ENCODE measurements at regions not wholly inside any gene's neighbourhood (a gene's known extent, or its start where the extent isn't known, plus 50 kb on each side); places are given as distances from the start of the nearest gene placed in this dataset.

DNA sequence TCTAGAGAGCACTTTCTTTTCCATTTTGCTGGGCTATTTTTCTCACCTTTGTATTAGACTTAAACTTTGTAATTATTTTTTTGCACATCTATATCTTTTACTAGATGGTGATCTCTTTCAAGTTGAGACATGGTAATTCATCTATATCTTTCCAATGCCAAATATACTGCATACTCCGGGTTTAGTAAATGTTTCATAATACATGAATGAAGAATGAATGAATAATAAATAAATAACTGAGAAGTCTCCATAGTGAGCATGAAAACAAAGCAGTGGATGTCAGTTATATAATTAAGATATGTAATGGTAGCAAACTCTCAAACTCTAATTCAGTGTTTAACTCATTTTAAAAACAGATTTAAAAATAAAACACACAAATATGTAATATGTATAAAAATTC, 342.5 kb upstream of the KITLG start:
- Histone ChIP-seq H3K4me3 (ENCODE audit: low read depth, low read length) (no peak overlapping the region), H3K27me3 (replicated peaks; ENCODE audit: control insufficient read depth, insufficient read depth, low read length) (no peaks in the 10 kb centered on the region), H3K9me3 (peaks cover 7% of the 10 kb centered on the region), H3K4me1 (peaks cover 61% of the 10 kb centered on the region), H3K36me3 (ENCODE audit: control insufficient read depth, insufficient read depth, low read length) (no peaks in the 10 kb centered on the region)
- Mint-ChIP-seq H3K9me3 (ENCODE audit: unreplicated experiment) (no peaks in the 10 kb centered on the region), H3K27me3 (ENCODE audit: insufficient read depth, unreplicated experiment) (no peaks in the 10 kb centered on the region), H3K4me3 (ENCODE audit: unreplicated experiment) (no peak overlapping the region), H3K4me1 (ENCODE audit: low read depth, unreplicated experiment) (peaks cover 47% of the 10 kb centered on the region), H3K27ac (ENCODE audit: unreplicated experiment) (no peak overlapping the region), H3K36me3 (ENCODE audit: insufficient read depth, unreplicated experiment) (peaks cover 19% of the 10 kb centered on the region)
- POLR2A ChIA-PET = no interaction called here
- intact Hi-C loops (cut with micrococcal nuclease; ENCODE audit: unreplicated experiment) = loop anchor here (10.0 kb wide), 2 partner anchors 288 to 432 kb away; partner anchors contain the start of gene DUSP6
- CTCF ChIA-PET = no interaction called here
- TF ChIP-seq, protein P1, sequence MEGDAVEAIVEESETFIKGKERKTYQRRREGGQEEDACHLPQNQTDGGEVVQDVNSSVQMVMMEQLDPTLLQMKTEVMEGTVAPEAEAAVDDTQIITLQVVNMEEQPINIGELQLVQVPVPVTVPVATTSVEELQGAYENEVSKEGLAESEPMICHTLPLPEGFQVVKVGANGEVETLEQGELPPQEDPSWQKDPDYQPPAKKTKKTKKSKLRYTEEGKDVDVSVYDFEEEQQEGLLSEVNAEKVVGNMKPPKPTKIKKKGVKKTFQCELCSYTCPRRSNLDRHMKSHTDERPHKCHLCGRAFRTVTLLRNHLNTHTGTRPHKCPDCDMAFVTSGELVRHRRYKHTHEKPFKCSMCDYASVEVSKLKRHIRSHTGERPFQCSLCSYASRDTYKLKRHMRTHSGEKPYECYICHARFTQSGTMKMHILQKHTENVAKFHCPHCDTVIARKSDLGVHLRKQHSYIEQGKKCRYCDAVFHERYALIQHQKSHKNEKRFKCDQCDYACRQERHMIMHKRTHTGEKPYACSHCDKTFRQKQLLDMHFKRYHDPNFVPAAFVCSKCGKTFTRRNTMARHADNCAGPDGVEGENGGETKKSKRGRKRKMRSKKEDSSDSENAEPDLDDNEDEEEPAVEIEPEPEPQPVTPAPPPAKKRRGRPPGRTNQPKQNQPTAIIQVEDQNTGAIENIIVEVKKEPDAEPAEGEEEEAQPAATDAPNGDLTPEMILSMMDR (IDR thresholded peaks at IDR 0.05; ENCODE audit: insufficient read depth in 1 of 2, low read depth in 1 of 2, low read length in 1 of 2, severe bottlenecking in 1 of 2, unreplicated experiment in 1 of 2) = no peak
- BruUV-seq (replicated peaks) = no TSS peak
- DNase-seq = no peak

DNA sequence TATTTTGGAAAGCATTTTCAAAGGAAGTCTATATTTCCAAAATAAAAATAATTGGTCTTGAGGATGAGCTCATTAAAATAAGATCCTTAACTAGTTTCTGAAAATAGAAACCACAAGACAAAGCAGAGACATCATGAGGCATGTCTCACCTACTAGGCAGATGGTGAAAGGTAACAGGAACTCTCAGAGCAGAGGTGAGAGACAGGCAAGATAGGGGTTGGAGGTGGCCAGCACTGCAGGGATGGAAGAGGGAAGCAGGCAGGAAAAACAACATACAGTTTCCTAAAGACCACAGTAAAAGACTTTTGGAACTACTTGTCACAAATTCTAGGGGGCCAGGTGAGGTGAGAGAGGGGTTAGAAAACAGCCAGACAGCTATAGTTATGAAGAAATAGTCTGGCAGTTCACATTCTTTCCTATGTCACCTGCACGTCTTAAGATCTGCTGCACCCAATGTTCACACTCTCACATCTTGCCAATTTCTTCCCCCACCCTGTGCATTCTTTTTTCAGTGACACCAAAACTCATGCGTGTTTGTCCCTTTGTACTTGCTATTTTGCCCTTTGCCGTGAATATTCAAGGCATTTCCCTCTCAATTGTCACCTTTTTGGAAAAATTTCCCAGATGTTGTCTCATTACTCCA, 341.7 kb upstream of the KITLG start:
- intact Hi-C loops (cut with micrococcal nuclease; ENCODE audit: unreplicated experiment) = loop anchor here (10.0 kb wide), 2 partner anchors 287 to 433 kb away; partner anchors contain the start of gene DUSP6
- no peak overlapping the region for H3K4me3 Mint-ChIP-seq (ENCODE audit: unreplicated experiment)
- TF ChIP-seq, protein P1 (IDR thresholded peaks at IDR 0.05; ENCODE audit: insufficient read depth in 1 of 2, low read depth in 1 of 2, low read length in 1 of 2, severe bottlenecking in 1 of 2, unreplicated experiment in 1 of 2) = no peak
- peak overlapping the region; percentile 60 for H3K27ac Mint-ChIP-seq (ENCODE audit: unreplicated experiment)
- no peak for DNase-seq
- Histone ChIP-seq H3K9me3 (peaks cover 8% of the 10 kb centered on the region), H3K36me3 (ENCODE audit: control insufficient read depth, insufficient read depth, low read length) (no peaks in the 10 kb centered on the region), H3K4me1 (peaks cover 53% of the 10 kb centered on the region), H3K4me3 (ENCODE audit: low read depth, low read length) (no peak overlapping the region), H3K27me3 (replicated peaks; ENCODE audit: control insufficient read depth, insufficient read depth, low read length) (no peaks in the 10 kb centered on the region)
- H3K4me1 Mint-ChIP-seq (ENCODE audit: low read depth, unreplicated experiment) = peaks cover 41% of the 10 kb centered on the region
- no peaks in the 10 kb centered on the region for H3K9me3 Mint-ChIP-seq (ENCODE audit: unreplicated experiment)
- H3K27me3 Mint-ChIP-seq (ENCODE audit: insufficient read depth, unreplicated experiment) = no peaks in the 10 kb centered on the region
- H3K36me3 Mint-ChIP-seq (ENCODE audit: insufficient read depth, unreplicated experiment) = peaks cover 13% of the 10 kb centered on the region
- ChIA-PET POLR2A (interaction anchor here (0.9 kb wide), 1 partner anchor 36 kb away, joined by 3 read pairs; no protein-coding TSS in a partner anchor), CTCF (no interaction called here)
- BruUV-seq (replicated peaks) = no TSS peak

DNA sequence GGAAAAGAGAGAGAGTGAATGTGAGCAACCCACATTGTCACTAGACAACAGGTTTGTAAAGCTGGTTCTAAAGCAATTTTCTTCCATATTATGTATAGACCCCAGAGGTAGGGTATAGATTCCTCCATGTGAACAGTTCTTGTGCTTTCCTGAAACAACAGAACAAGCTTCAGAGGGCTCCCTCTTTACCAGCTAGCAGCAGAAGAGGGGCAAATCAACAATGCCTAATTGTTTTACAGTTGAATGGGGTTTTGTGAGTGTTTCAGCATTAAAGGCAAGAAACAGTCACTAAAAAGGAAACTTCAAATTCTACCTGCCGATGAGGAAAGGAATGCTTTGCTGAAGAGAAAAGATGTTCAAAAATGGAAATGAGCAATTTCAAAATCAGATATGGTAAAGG, 341.2 kb upstream of the KITLG start:
- BruUV-seq (replicated peaks) = no TSS peak

More for the DNA sequence above, 341.2 kb upstream of the KITLG start:
- TF ChIP-seq, protein P1 (IDR thresholded peaks at IDR 0.05; ENCODE audit: insufficient read depth in 1 of 2, low read depth in 1 of 2, low read length in 1 of 2, severe bottlenecking in 1 of 2, unreplicated experiment in 1 of 2) = no peak
- no peak for DNase-seq
- Histone ChIP-seq H3K27me3 (replicated peaks; ENCODE audit: control insufficient read depth, insufficient read depth, low read length) (no peaks in the 10 kb centered on the region), H3K4me1 (peaks cover 47% of the 10 kb centered on the region), H3K36me3 (ENCODE audit: control insufficient read depth, insufficient read depth, low read length) (no peaks in the 10 kb centered on the region), H3K9me3 (peaks cover 13% of the 10 kb centered on the region), H3K4me3 (ENCODE audit: low read depth, low read length) (no peak overlapping the region)
- no peaks in the 10 kb centered on the region for H3K9me3 Mint-ChIP-seq (ENCODE audit: unreplicated experiment)
- H3K4me3 Mint-ChIP-seq (ENCODE audit: unreplicated experiment) = no peak overlapping the region
- no peaks in the 10 kb centered on the region for H3K27me3 Mint-ChIP-seq (ENCODE audit: insufficient read depth, unreplicated experiment)
- peaks cover 12% of the 10 kb centered on the region for H3K36me3 Mint-ChIP-seq (ENCODE audit: insufficient read depth, unreplicated experiment)
- intact Hi-C loops (cut with micrococcal nuclease; ENCODE audit: unreplicated experiment) = loop anchor here (10.0 kb wide), 2 partner anchors 287 to 433 kb away; partner anchors contain the start of gene DUSP6
- peaks cover 35% of the 10 kb centered on the region for H3K4me1 Mint-ChIP-seq (ENCODE audit: low read depth, unreplicated experiment)
- ChIA-PET POLR2A (interaction anchor here (0.9 kb wide), 1 partner anchor 37 kb away, joined by 3 read pairs; no protein-coding TSS in a partner anchor), CTCF (interaction anchor here (0.7 kb wide), 1 partner anchor 10 kb away, joined by 3 read pairs; no protein-coding TSS in a partner anchor)
- peak overlapping the region; percentile 60 for H3K27ac Mint-ChIP-seq (ENCODE audit: unreplicated experiment)

All from Caco-2 (cell line).